H7 (cell line): ENCODE measurements at regions not wholly inside any gene's neighbourhood (a gene's known extent, or its start where the extent isn't known, plus 50 kb on each side); places are given as distances from the start of the nearest gene placed in this dataset.
A peak's percentile ranks its signal among the peaks of the same experiment; 100 is the strongest.
"Not testable (repeated sequence)": the region's sequence is repeated elsewhere in the genome, so short reads cannot be mapped to it uniquely, and the experiment has no call there.

Experiments
- DNase-seq: peaks from one replicate; pipeline ENCODE4 v3.0.0; 2012
- H3K27me3 ChIP-seq: 2 replicates; pipeline ENCODE4 v1.6.0; 2011; ENCODE audit warnings: mild to moderate bottlenecking, low read length; ENCODE audit not compliant: control insufficient read depth, insufficient read depth
- H3K36me3 ChIP-seq: replicated peaks from 2 replicates; pipeline ENCODE4 v1.5.1; 2011; ENCODE audit warnings: low read length; ENCODE audit not compliant: control insufficient read depth, insufficient read depth
- H3K4me3 ChIP-seq: 2 replicates; pipeline ENCODE4 v1.5.1; 2011; ENCODE audit warnings: low read depth, mild to moderate bottlenecking, control low read depth, low read length, moderate library complexity; ENCODE audit not compliant: insufficient read depth

DNA sequence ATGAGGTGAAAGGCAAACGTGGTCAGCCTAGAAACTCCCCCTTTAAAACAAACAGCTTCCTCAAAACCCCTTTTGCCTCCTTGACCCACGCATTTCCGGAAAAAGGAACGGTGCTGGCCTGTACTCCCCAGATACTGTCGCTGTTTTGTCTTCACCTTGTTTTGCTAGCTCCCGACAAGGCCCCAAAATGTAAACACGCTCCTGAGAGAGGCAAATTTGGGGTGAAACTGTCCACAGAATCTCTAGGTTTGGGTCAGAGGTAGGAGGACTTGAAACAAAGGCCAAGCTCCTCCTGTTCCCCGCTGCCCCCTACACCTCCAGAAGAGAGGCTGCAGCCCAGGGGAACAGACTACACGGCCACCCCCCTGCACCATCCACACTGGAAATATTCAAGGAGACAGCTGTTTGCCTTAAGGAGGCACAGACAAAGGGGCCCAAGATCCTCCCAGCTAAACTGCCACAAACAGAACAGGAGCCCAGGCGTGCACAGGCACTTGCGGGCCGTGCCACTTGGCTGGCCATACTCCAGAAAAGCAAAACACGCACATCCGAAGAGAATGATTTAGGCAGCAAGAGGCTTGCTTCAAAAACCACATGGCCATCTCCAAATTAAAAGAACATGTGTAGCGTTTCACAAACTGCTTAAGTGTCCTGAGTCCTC lies 160.5 kb upstream of the GRK3 start:
- Histone ChIP-seq H3K4me3 (peak overlapping the region; percentile 70), H3K27me3 (no peaks in the 10 kb centered on the region), H3K36me3 (no peaks in the 10 kb centered on the region)
- peak; percentile 79 for DNase-seq

DNA sequence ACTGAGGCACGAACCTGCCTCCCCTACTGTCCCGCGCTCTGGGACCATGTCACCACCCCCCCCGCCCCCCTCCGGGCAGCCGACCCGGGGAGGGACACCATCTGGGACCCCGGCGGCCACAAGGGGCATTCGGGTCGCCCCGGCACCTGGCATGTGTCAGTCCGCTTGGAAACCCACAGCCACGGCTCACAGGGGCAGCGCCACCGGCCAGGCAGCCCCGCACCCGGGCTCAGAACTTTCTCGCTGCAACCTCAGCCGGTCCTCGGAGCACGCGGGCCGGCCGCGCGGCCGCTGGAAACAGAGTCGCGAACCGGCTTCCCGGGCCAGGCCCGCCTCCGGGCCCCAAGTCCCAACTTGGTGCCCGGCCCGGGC lies 159.9 kb upstream of the GRK3 start:
- Histone ChIP-seq H3K4me3 (peak overlapping the region; percentile 70), H3K36me3 (no peaks in the 10 kb centered on the region), H3K27me3 (no peaks in the 10 kb centered on the region; the same call in 1 of the 2 replicates)
- no peak for DNase-seq

DNA sequence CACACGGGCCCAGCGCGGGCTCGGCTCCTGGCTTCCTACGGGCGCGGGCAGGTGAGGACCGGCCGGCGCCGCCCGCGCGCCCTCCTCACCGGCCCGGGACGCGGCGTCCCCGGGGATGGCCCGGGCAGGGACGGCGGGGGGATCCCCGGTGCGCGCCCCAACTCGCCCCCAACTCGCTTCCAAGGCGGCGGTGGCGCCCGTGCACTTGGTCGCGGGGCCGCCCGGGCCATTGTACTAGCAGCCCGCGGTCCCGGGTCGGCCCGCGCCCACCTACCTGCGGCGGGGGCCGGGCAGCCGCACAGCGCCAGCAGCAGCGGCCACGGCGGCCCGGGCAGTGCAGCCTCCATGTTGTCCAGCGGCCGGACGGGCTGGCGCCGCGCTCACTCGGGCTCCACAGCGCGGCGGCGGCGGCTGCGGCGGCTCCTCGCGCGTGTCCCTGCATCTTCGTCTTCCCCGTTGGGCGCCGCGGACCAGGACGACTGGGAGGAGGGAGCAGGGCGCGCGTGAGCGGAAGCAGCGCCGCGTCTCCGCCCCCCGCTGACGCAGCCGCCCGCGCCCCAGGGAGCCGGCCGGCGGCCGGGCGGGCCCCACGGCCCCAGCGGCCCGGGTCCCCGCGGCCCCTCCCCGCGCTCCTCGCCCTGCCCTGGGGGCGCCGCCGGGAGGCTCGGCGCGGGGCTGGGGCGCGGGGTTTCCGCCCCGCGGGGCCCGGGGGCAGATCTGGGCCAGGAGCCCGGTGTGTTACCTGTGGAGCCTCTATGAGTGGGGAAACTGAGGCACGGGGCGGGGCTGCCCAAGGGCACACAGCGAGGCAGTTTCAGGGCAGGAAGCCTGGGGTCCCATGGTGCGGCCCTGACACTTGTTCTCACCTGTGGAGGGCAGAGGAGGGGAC lies 159.3 kb upstream of the GRK3 start:
- no peaks in the 10 kb centered on the region for H3K36me3 ChIP-seq
- H3K4me3 ChIP-seq: peak overlapping the region; percentile 70
- DNase-seq: peak; percentile 87
- no peaks in the 10 kb centered on the region; the same call in 1 of the 2 replicates for H3K27me3 ChIP-seq

DNA sequence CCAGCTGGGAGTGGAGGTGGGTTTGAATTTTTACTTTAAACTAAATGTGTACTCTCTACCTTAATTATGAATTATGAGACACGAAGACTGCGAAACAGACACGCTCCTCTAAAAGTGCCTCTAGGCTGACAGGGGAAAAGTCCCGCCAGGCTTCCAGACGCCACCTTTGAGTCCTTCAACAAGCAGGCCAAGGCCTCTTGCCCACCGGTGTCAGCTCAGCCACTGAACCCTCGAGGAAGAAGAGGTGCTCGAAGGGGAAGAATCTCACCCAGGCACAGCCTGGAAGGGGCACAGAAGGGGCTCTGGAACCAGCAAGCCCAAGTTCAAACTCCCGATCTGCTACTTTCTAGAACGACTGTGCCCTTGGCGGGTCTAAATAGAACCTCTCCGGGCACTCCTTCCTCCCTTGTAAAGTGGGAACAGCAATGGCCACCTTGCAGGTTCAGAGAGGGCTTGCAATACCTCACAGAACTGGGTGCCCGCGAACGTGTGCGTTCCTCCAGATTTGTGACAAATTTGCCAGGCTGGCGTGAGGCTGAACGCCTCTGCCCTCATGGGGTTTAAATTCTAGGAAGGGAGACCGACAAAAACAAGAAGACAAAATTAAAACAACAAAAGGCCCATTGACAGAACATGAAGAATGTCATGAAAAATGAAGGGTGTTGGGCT lies 158.5 kb upstream of the GRK3 start:
- H3K4me3 ChIP-seq: peak overlapping the region; percentile 70
- no peaks in the 10 kb centered on the region; the same call in 1 of the 2 replicates for H3K27me3 ChIP-seq
- no peaks in the 10 kb centered on the region for H3K36me3 ChIP-seq
- DNase-seq: peak; percentile 37

DNA sequence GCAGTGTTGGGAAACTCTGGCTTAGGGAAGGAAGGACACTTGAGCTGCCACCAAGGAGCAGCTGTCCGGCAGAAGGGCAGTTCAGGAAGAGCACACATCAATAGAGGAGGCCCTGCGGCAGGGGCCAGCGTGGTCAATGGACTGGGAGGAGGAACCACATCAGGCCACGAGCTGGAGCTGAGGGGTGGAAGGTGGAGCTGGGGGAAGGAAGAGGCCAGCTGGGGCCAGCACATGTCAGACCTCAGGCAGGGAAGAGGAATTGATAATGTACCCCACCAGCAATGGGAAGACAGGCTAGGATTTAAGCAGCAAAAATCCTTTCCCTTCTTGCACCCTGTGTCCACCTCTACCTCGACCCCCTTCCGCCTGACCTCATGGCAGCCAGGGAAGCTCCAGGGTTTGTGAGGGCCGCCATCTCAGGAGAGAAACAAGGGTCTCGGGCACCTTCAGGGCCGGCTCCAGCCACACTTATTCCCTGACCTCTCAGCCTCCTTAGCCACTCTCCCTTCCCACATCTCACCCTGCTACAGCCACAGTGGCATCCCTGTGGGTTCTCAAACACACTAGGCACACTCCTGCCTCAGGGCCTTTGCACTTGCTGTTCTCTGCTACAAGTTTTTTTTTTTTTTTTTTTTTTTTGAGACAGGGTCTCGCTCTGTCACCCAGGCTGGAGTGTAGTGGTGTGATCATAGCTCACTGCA lies 157.8 kb upstream of the GRK3 start:
- Histone ChIP-seq H3K36me3 (no peaks in the 10 kb centered on the region), H3K27me3 (no peaks in the 10 kb centered on the region; the same call in 1 of the 2 replicates), H3K4me3 (no peak overlapping the region)
- DNase-seq: peak; percentile 47

DNA sequence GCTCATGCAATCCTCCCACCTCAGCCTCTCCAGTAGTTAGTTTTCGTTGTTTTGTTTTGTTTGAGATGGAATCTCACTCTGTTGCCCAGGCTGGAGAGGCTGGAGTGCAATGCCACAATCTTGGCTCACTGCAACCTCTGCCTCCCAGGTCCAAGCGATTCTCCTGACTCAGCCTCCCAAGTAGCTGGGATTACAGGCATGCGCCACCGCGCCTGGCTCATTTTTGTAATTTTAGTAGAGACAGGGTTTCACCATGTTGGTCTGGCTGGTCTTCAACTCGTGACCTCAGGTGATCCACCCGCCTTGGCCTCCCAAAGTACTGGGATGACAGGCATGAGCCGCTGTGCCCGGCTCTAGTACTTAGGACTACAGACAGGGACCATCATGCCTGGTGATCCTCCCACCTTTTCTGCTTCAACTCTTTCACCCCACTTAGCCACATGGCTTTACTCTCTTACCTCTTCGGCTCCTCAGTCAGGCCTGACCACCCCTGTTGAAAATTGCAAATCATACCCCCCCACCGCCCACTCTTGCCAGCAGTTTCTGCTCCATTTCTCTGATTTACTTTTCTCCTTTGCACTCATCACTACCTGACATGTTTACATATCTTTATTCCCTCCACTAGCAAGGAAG lies 157.1 kb upstream of the GRK3 start:
- DNase-seq: no peak
- no peak overlapping the region for H3K4me3 ChIP-seq
- no peaks in the 10 kb centered on the region; the same call in 1 of the 2 replicates for H3K27me3 ChIP-seq
- no peaks in the 10 kb centered on the region for H3K36me3 ChIP-seq

DNA sequence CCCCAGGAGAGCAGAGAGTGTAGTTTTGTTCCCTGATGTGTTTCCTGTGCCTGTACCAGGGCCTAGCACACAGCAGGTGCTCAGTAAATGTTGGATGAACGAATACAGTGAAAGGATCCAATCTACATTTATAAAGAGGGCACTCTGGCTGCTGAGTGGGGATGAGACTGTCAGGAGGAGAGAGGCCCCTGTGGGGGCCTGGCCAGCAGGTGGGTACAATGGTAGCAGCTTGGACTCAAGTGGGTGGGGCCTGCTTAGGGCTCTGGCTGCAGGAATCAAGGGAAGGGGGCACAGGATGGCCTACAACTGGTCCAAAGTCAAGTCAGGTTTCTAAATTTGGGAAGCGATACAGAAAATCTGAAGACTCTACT lies 156.6 kb upstream of the GRK3 start:
- Histone ChIP-seq H3K27me3 (no peaks in the 10 kb centered on the region; the same call in 1 of the 2 replicates), H3K4me3 (no peak overlapping the region), H3K36me3 (no peaks in the 10 kb centered on the region)
- DNase-seq: peak; percentile 69

DNA sequence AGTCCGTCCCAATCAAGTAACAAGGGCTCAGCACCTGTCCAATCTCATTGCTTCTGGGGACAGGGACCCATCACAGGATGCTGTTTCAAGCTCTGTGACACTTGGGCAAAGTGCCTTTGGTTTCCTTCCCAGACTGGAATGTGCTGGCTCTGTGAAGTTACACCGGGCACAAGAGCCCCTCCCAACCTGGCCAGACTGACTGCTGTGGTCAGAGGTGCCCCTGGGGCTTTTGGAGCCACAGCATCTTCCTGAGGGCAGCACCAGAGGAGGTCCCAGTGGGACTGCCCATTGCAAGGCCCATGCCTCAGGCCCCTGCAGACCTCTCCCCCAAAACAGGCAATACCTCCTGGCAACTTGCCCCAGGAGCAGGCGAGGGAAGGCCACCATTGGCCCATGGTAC lies 155.2 kb upstream of the GRK3 start:
- Histone ChIP-seq H3K4me3 (no peak overlapping the region), H3K36me3 (no peaks in the 10 kb centered on the region), H3K27me3 (no peaks in the 10 kb centered on the region; the same call in 1 of the 2 replicates)
- DNase-seq: no peak

DNA sequence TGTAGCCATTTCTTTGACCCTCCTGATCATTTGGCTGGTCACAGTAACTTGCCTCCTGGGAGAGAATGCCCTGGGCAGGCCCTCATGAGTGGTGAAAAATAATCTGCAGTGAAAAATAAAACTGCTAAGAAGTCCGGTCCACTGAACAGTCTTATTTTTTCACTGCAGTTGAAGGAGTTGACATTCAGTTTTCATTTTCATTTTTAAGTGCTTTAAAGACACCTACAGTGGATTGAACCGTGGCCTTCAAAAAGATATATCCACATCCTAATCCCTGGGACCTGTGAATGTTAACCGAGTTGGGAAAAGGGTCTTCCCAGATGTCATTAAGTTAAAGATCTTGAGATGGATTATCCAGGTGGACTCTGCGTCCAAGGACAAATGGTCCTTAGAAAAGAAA lies 153.6 kb upstream of the GRK3 start:
- no peaks in the 10 kb centered on the region for H3K36me3 ChIP-seq
- DNase-seq: no peak
- H3K27me3 ChIP-seq: no peaks in the 10 kb centered on the region; the same call in 1 of the 2 replicates
- no peak overlapping the region for H3K4me3 ChIP-seq

DNA sequence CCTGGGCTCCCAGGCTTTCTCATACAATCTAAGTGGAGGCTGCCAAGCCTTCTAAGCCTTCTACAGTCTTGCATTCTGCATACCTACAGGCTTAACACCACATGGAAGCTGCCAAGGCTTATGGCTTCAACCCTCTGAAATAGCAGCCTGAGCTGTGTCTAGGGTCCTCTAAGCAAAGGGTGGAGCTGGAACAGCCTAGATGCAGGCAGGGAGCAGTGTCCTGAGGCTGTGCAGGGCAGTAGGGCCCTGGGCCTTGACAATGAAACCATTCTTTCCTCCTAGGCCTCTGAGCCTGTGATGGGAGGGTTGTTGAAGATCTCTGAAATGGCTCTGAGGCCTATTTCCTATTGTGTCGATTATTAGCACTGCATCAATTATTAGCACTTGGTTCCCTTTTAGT lies 150.9 kb upstream of the GRK3 start:
- no peak for DNase-seq
- Histone ChIP-seq H3K4me3 (no peak overlapping the region), H3K27me3 (no peaks in the 10 kb centered on the region; the same call in 1 of the 2 replicates), H3K36me3 (no peaks in the 10 kb centered on the region)

DNA sequence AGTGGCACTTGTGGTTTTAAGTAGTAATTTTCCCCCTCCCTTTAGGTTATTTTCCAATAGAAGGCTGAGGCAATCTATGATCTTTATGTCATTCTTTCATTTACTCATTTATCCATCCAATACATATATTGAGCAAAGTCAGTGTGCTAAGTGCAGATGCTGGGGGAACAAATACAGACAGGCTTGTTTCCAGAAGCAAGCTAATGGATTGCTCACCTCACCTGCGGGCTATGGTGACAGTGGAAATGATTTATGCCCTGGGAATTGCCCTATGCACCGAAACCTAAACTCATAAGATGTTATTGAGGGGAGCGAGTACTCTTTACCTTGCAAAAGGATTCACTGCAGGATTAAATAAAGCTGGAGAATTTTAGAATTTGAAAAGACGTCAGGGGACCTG lies 148.7 kb upstream of the GRK3 start:
- DNase-seq, H3K4me3 ChIP-seq, H3K36me3 ChIP-seq: not testable (repeated sequence)
- peaks cover 16% of the 10 kb centered on the region for H3K27me3 ChIP-seq

DNA sequence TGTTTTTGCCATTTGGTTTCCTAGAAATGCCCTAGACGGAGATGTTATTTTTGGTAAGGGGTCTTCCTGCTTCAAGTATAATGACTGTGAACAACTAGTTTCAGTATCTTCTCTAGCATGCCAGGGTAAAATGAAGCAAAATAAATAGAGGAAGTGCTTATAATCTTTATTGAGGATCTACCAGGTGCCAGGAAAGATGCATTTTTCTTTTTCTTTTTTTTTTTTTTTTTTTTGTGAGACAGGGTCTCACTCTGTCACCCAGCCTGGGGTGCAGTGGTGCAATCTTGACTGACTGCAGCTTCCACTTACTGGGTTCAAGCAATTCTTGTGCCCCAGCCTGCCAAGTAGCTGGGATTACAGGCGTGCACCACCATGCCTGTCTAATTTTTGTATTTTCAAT lies 146.6 kb upstream of the GRK3 start:
- not testable (repeated sequence) for H3K4me3 ChIP-seq, H3K36me3 ChIP-seq, DNase-seq
- H3K27me3 ChIP-seq: peaks cover 36% of the 10 kb centered on the region

DNA sequence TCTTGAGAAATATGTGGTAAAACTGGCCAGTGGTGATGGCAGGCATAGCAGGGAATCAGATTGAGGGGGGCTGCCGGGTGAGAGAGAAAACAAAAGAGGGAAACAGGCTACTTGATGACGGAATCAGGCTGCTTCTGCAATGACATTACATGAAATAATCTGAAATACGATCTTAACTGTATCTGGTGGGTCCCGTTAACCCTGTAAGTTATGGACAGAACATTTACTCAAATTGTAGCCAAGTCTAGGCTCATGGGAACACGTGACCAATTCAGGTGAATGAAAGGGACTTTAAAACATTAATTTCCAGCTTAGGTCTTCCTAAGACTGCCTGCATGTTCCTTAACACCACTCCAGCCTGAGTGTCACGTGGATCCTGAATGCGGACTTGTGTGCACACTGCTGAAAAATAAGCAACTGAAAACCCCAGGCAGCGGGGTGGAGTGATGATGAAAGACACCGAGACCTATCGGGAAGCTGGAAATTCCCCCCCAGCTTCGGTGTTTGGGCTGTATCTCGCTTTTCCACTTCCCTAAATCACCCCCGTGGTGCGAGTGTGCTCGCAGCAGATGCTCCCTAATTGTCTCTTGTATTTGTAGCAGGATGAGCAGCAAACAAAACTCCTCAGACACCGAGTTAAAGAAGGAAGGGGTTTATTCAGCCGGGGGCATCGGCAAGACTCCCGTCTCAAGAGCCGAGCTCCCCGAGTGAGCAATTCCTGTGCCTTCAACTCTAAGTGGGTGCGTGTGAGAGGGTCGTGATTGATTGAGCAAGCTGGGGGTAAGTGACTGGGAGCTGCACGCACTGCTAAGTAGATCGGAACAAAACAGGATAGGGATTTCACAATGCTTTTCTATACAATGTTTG lies 145.0 kb upstream of the GRK3 start:
- Histone ChIP-seq H3K27me3 (peaks cover 36% of the 10 kb centered on the region), H3K36me3 (no peaks in the 10 kb centered on the region), H3K4me3 (no peak overlapping the region)
- no peak for DNase-seq
